Sigmoid colon (tissue), 6 donors: ENCODE measurements at regions not wholly inside any gene's neighbourhood (a gene's known extent, or its start where the extent isn't known, plus 50 kb on each side); places are given as distances from the start of the nearest gene placed in this dataset.
A peak's percentile ranks its signal among the peaks of the same experiment; 100 is the strongest.

Experiments used
- DNase-seq: peaks from one replicate; pipeline ENCODE4 v3.0.0-alpha.2; 2019
- H3K27ac ChIP-seq, 4 donors: fragments of 200-600 bp; sonication (generic); one replicate each; pipeline ENCODE4 v1.5.1; 2016 to 2019; ENCODE audit warnings: mild to moderate bottlenecking in 1 of 4
- H3K27me3 ChIP-seq, 3 donors: fragments of 200-600 bp; sonication (generic); one replicate each; pipeline ENCODE4 v1.5.1; 2019; ENCODE audit warnings: mild to moderate bottlenecking in 1 of 3
- H3K36me3 ChIP-seq, 4 donors: fragments of 200-600 bp; sonication (generic); one replicate each; pipeline ENCODE4 v1.5.1; 2016 to 2019
- H3K4me1 ChIP-seq, 4 donors: fragments of 200-600 bp; sonication (generic); one replicate each; pipeline ENCODE4 v1.5.1; 2017 to 2019
- H3K4me3 ChIP-seq, 4 donors: fragments of 200-600 bp; sonication (generic); one replicate each; pipeline ENCODE4 v1.5.1; 2017 to 2019; ENCODE audit warnings: mild to moderate bottlenecking in 2 of 4, moderate library complexity in 1 of 4
- H3K9me3 ChIP-seq, 4 donors: fragments of 200-600 bp in 3 of 4; sonication (generic) in 3 of 4; one replicate each; pipeline versions ENCODE4 v1.5.1 to v1.6.1; 2013 to 2019
- CTCF ChIP-seq, 4 experiments: fragments of 450-650 bp in 3 of 4; fragments of 200-600 bp in 1 of 4; IDR thresholded peaks; one replicate each; pipeline ENCODE4 v1.5.1; 2016 to 2019; ENCODE audit warnings: antibody characterized with exemption in 4 of 4, mild to moderate bottlenecking in 3 of 4, moderate library complexity in 2 of 4
- EP300 ChIP-seq, 4 donors: sonication (generic); formaldehyde crosslinking; IDR thresholded peaks; one replicate each; pipeline ENCODE4 v1.6.1; 2017; ENCODE audit warnings: antibody characterized with exemption in 4 of 4
- POLR2A ChIP-seq, 2 donors: fragments of 450-650 bp; IDR thresholded peaks; one replicate each; pipeline ENCODE4 v1.6.1; 2016; ENCODE audit warnings: antibody characterized with exemption in 2 of 2, mild to moderate bottlenecking in 2 of 2, moderate library complexity in 2 of 2
- POLR2AphosphoS5 ChIP-seq, 4 donors: sonication (generic); formaldehyde crosslinking; IDR thresholded peaks; one replicate each; pipeline ENCODE4 v1.6.1; 2017; ENCODE audit warnings: antibody characterized with exemption in 4 of 4
- WGBS, 2 donors: extraction: QIAGEN DNeasy Blood & Tissue Kit; methylation state at CpG; one replicate each; pipeline ENCODE4 v1.1.7; 2013; 5-methylcytosine and 5-hydroxymethylcytosine counted together
- intact Hi-C: fragments of 100-400 bp; cut with DNase I; formaldehyde crosslinking; loops from one replicate; pipeline ENCODE4 v1.15.1; 2023
- donor health status: healthy with polysubstance abuse.
- donor health status: healthy.

GRCh38 chr1:55916907-55917306 is 662.5 kb downstream of the PLPP3 start:
- 76 to 83% methylated on average over 3 of the region's 3 CpGs for WGBS, 2 donors
- H3K36me3 ChIP-seq = no peaks in the 10 kb centered on the region
- H3K27ac ChIP-seq = peak overlapping the region in 1 of 4 donors; percentile 12
- no peak overlapping the region for H3K4me3 ChIP-seq
- no peak for DNase-seq
- no peaks in the 10 kb centered on the region for H3K9me3 ChIP-seq
- no peak for TF ChIP-seq CTCF (IDR thresholded peaks at IDR 0.05)
- no peak for TF ChIP-seq EP300 (IDR thresholded peaks at IDR 0.05)
- TF ChIP-seq POLR2A (IDR thresholded peaks at IDR 0.05) = no peak
- no peak for TF ChIP-seq POLR2AphosphoS5 (IDR thresholded peaks at IDR 0.05)
- intact Hi-C loops = no loop called here
- H3K4me1 ChIP-seq = peaks cover 0 to 25% (median 11%) of the 10 kb centered on the region in 4 donors
- no peaks in the 10 kb centered on the region for H3K27me3 ChIP-seq

GRCh38 chr1:55916481-55916880 is 662.9 kb downstream of the PLPP3 start:
- Histone ChIP-seq H3K4me3 (no peak overlapping the region), H3K9me3 (no peaks in the 10 kb centered on the region), H3K27me3 (no peaks in the 10 kb centered on the region), H3K36me3 (no peaks in the 10 kb centered on the region), H3K4me1 (peaks cover 0 to 22% (median 9%) of the 10 kb centered on the region in 4 donors), H3K27ac (peak overlapping the region in 1 of 4 donors; percentile 12)
- intact Hi-C loops = no loop called here
- WGBS, 2 donors = 67 to 73% methylated on average over 2 of the region's 2 CpGs
- DNase-seq = no peak
- TF ChIP-seq EP300 (IDR thresholded peaks at IDR 0.05) (no peak), CTCF (IDR thresholded peaks at IDR 0.05) (no peak), POLR2AphosphoS5 (IDR thresholded peaks at IDR 0.05) (no peak), POLR2A (IDR thresholded peaks at IDR 0.05) (no peak)

GRCh38 chr1:55913565-55913964 is 665.8 kb downstream of the PLPP3 start:
- H3K27ac ChIP-seq = no peak overlapping the region
- no peaks in the 10 kb centered on the region for H3K27me3 ChIP-seq
- no peak for DNase-seq
- intact Hi-C loops = no loop called here
- WGBS, 2 donors = 94 to 95% methylated on average over 7 of the region's 7 CpGs
- H3K36me3 ChIP-seq = no peaks in the 10 kb centered on the region
- TF ChIP-seq POLR2AphosphoS5 (IDR thresholded peaks at IDR 0.05) = no peak
- no peak for TF ChIP-seq POLR2A (IDR thresholded peaks at IDR 0.05)
- no peak for TF ChIP-seq EP300 (IDR thresholded peaks at IDR 0.05)
- no peak for TF ChIP-seq CTCF (IDR thresholded peaks at IDR 0.05)
- H3K9me3 ChIP-seq = no peaks in the 10 kb centered on the region
- H3K4me3 ChIP-seq = no peak overlapping the region
- H3K4me1 ChIP-seq = peaks cover 0 to 13% (median 5%) of the 10 kb centered on the region in 4 donors

- WGBS, 2 donors = 94 to 96% methylated on average over 6 of the region's 6 CpGs
- Histone ChIP-seq H3K9me3 (no peaks in the 10 kb centered on the region), H3K4me3 (no peak overlapping the region), H3K27me3 (no peaks in the 10 kb centered on the region), H3K27ac (no peak overlapping the region), H3K36me3 (no peaks in the 10 kb centered on the region), H3K4me1 (peaks cover 0 to 13% (median 4%) of the 10 kb centered on the region in 4 donors)
- DNase-seq = no peak
- intact Hi-C loops = no loop called here
- TF ChIP-seq CTCF (IDR thresholded peaks at IDR 0.05) (no peak), EP300 (IDR thresholded peaks at IDR 0.05) (no peak), POLR2AphosphoS5 (IDR thresholded peaks at IDR 0.05) (no peak), POLR2A (IDR thresholded peaks at IDR 0.05) (no peak)
Observed at GRCh38 chr1:55912438-55912837, 666.9 kb downstream of the PLPP3 start.

GRCh38 chr1:55904541-55904940 is 674.8 kb downstream of the PLPP3 start:
- no peaks in the 10 kb centered on the region for H3K27me3 ChIP-seq
- H3K9me3 ChIP-seq = no peaks in the 10 kb centered on the region
- no peak overlapping the region for H3K27ac ChIP-seq
- DNase-seq = no peak
- no peak overlapping the region for H3K4me3 ChIP-seq
- no peaks in the 10 kb centered on the region for H3K36me3 ChIP-seq
- intact Hi-C loops = no loop called here
- H3K4me1 ChIP-seq = no peaks in the 10 kb centered on the region
- 93 to 94% methylated on average over 3 of the region's 3 CpGs for WGBS, 2 donors
- TF ChIP-seq CTCF (IDR thresholded peaks at IDR 0.05) (no peak), POLR2AphosphoS5 (IDR thresholded peaks at IDR 0.05) (no peak), POLR2A (IDR thresholded peaks at IDR 0.05) (no peak), EP300 (IDR thresholded peaks at IDR 0.05) (no peak)
